HG03378 (cell line): ENCODE measurements at regions not wholly inside any gene's neighbourhood (a gene's known extent, or its start where the extent isn't known, plus 50 kb on each side); places are given as distances from the start of the nearest gene placed in this dataset.

Source experiments
- ATAC-seq: cut with Tn5 transposase; IDR thresholded peaks from one replicate; pipeline ENCODE4 v1.9.1; 2021; ENCODE audit warnings: mild to moderate bottlenecking, moderate library complexity; ENCODE audit not compliant: unreplicated experiment

DNA sequence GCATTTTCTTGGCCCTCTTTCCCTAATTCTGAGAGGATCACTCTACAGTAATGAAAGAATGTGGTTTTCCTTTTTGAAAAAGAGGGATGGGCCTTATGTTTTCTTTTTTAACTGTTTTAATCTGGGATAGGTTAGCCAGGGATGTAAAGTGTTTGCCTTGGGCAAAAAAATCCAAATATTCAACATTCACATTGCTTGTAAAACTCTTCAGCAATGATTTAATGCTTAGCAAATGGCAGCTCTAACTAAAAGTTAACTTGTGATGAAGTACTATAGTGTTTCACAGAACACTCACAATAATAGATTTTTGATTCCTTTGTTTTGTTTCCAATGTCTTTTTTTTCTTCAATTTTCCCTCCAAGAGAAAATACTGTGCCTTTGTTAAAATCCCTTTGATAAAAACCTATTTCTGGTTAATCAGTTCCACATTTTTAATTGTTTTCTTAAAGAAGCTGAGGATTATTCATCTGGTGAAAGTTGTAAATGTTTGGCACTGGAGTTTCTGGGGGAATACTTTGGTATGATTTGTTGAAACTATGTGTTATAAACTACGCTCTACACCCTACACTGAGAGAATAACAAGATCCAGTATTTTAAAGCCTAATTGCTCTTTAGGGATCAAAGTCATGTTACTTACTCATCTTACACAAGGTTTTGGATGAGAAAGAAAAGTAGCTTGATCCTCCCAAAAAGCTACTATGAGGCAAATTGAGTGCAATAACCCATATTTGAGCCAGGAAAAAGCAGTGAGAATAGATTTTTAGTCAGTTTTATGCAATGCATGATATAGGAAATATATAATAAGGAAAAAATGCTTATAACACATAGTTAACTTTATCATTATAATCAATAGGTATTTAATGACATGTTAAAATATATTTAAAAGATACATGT lies 335.8 kb downstream of the EPHA7 start:
- no peak for ATAC-seq

DNA sequence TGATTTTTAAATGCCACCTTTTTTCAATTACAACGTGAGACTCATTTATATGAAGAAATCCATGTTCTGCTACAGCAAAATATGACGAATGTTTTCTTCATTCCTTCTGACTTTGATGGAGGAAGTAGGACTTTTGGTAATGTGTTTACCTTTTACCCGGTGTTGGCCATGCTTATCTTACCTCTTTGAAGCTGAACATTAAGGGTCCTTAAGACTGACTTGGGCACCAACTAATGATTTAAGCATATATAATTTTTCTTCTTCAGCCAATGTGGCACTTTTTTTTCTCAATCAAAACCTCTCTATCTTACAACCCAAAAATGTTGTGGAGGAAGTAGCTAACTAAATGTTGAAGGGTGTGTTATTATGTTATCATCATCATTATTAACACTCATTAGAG lies 337.5 kb downstream of the EPHA7 start:
- ATAC-seq = no peak

DNA sequence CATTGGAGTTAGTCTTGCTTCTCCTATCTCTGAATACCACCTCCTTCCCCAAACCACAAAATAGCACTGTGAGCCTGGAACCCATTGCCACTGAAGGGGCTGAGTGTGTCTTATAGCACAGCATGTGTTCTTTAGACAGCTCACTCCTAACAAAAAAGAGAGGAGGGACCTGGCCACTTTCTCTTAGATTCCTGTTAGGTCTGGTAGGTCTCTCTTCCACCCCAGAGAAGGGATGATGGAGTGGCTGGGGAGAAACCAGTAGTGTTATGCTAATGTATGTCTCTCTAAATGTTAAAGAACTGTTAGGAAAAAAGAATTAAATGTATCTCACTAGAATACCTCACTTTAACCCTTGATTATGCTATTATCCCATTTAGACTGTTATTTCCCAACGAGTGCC lies 340.3 kb downstream of the EPHA7 start:
- no peak for ATAC-seq

DNA sequence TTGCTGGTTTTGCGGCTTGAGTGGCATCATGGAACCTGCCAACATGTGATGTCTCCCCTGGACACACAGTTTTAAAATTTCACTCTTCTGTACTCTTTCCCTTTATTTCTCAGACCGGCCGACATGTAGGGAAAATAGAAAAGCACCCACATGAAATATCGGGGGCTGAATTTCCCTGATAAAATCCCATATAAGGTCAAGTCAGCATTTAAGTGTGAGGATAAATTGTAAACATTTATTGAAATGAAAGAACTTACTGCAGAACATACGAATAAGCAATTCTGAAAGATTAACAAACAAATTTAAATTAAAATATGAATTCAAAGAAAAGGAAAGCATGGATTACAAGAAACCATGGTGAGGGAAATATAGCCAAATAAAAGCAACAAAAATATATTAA lies 345.5 kb downstream of the EPHA7 start:
- no peak for ATAC-seq

DNA sequence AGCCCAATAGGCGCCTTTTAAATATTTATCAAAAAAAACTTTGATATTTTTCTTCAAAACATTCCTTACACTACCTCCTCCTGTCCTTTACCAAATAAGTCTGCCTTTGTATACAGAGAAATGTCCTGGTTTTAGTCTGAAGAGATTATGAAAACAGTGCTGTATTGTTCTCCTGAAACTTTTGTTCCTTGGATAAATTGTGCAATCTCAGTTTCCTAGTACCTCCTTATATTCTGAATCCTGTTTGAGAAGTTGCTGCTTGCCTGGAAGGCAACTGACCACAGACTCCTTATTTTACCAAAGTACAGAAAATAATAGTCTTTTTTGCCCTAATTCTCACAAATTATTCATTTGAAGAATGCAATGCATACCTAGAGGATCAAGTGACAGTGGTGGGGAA lies 349.5 kb downstream of the EPHA7 start:
- ATAC-seq = no peak

DNA sequence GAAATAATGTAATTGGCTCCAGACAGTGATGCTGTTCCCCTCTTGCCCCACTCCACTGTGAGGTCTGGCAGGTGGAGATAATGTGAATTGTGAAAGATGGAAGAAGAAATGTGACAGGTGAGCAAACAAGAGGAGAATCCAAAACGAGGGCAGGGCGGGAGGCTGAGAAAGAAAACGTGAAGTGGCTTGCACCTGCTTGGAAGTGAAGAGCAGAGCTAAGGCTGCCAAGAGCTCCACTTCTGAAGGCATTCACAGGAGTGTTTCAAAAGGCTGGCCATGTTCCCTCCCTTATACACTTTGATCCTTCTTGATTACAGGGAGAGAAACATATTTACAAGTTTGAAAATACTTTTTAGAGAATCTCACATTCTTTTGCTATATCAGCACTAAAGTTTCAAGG lies 359.4 kb downstream of the EPHA7 start:
- ATAC-seq = no peak

DNA sequence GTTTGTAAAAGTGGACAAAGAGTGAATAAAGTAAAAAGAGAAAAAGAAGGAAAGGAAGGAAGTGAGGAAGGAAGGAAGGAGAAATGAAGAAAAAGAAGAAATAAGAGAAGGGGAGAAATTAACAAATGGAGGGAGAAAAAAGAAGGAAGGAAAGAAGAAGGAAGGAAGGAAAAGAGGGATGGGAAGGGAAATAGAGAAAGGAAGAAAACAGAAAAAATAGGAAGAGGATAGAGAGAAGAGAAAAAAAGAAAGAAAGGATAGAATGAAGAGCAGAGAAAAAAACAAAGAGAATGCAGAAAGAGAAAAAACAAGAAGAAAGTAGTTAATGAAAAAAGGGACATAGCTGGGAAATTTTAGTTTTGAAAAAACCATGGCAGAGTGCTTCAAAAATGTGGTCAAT lies 361.8 kb downstream of the EPHA7 start:
- no peak for ATAC-seq

DNA sequence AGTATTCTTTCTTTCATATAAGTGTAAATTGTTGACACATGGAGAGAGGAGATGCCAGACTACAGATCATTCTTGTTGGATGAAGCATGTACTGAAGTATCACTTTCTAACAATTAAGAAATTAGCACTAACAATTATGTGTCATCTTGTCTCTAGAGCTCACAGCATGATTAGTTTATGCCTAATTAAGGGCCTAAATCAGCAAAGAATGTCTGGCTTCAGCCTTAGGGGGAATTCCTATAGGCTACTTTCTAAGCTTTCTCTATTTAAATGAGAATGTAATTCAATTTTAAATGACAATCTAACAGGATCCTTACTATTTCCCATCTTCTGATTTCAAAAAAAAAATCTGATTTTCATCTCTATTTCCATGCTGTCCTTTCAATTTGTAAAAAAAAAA lies 371.0 kb downstream of the EPHA7 start:
- no peak for ATAC-seq

DNA sequence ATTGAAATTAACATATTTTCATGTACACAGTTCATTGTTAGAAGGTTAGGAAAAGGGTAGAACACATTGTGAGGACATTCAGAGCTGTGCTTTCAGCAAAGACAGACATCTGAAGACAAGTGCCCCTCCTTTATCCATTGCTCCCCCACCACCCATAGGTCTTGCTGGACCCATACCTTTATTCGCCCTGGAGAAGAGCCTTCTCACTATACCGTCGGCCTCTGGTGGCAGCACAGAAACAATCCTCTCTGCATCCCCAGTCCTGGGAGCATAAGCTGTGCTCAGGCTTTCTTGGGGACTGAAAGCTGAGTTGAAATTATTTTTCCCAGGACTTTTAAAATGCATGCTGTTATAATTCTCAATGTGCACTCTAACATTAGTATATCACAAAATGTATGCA lies 372.3 kb downstream of the EPHA7 start:
- no peak for ATAC-seq

DNA sequence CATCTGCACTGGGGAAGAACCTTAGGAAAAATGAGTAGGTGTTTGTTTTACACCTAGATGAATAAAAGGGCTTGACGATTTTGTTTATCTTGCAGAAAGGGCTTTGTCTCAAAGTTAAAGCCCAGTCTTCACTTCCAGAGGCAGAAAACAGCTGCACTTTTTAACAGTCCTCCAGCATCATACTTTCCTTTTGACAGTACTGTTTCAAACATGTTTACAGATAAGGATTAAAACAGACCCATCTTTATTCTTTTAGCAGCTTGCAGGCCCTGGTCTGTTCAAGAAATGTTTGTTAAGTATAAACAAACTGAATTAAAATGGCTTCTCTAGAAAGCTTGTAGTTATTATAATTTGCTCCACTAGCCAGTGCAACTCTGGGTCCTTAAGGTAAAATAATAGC lies 374.2 kb downstream of the EPHA7 start:
- ATAC-seq = no peak

DNA sequence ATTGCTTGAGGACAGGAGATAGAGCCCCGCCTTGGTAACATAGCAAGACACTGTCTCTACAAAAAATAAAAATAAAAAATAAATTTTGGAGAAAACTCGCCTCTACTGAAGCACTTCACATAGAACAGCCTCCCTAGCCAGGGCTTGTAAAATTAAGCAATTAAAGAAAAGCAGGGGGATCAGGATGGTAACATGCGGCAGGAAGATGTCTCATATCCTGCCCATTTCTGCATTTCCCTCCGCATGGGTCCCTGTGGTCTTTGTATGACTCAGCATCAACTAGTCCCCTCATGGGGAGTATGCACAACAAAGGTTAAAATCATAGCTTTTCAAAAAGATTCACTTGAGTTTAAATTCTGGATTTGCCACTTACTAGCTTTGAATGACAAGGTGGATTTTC lies 379.0 kb downstream of the EPHA7 start:
- ATAC-seq = no peak

DNA sequence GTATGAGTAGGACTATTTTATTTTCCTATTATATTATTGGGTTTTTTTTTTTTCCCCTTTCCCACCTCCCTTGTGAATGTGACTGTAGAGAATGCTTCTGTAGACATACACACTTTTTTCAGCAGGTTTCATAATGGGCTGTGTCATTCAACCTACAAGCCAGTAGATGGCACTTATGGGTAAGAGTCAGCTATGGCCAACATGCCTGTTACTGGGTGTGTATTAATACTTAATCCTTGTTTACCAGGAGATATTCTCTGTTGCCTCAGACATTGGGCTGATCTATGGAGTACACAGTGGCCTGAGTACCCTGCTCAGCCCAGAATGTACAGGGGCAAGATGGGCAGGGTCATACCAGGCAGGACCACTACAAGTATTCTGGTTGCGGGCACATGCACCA lies 382.5 kb downstream of the EPHA7 start:
- no peak for ATAC-seq

DNA sequence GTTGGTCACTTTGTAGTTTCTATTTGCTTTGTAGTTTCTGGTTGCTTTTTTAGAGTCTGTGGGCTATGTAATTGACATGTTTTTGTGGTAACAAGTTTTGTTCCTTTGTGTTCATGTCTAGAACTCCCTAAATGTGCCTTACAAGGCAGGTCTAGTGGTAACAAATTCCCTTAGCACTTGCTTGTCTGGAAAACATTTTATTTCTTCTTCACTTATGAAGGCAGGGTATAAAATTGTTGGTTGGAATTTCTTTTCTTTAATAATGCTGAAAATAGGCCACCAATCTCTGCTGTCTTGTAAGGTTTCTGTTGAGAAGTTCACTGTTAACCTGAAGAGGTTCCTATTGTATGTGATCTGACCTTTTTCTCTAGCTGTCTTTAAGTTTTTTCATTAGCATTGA lies 383.6 kb downstream of the EPHA7 start:
- no peak for ATAC-seq

DNA sequence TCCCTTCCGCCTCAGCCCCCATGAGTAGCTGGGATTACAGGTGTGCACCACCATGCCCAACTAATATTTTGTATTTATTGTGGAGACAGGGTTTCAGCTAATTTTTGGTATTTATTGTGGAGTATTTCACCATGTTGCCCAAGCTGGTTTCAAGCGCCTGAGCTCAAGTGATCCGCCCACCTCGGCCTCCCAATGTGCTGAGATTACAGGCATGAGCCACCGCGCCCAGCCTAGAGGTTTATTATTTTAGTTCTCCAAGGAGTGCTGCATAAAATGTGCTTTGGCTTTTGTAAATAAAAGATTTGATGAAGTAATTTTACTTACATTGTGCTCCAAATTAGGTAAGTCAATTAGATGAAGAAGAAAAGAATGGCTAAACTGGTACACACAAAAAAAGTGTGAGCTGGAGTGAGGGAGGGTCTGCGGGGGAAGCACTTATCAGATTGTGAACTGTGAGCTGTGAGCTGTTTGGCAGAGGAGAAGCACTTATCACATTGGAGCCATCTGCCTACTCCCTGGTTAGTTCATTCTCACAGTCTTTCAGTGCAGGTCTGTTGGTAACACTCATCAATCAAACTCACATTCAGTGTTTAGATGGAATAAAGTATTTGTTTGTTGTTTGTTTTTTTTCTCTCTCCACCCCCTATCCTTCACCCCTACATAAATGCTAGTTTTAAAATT lies 398.0 kb downstream of the EPHA7 start:
- no peak for ATAC-seq

DNA sequence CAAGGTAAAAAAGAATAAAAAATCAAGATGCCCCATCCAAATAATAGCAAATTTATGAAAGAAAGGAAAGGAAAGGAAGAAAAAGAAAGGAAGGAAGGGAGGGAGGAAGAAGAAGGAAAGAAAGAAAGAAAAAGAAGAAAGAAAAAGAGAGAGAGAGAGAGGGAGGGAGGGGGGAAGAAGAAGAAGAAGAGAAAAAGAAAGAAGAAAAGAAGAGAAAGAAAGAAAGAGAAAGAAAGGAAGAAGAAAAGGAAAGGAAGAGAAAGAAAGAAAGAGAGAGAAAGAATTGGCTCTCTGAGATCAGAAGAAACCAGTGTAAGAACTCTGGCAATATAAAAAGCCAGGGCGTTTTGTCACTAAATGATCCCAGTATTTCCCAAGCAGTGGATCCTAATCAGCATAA lies 401.7 kb downstream of the EPHA7 start:
- ATAC-seq = no peak

DNA sequence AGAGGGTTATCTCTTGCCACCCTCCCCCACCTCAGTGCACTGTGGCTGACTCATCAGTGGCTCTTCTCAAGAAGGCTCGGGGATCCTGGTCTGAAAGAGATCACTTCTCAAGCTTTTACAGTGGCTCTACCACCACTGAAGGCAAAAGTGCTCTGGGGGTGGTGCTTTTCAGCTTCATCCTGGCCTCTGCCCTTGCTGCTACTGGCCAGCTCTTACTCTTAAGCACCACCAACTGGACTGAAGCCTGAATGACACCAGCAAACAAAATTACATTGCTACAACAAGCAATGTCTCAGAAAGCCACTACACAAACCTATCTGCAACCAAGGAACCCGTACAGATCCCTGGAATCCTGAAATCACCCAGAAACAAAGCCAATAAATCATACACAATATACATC lies 402.1 kb downstream of the EPHA7 start:
- ATAC-seq = no peak

DNA sequence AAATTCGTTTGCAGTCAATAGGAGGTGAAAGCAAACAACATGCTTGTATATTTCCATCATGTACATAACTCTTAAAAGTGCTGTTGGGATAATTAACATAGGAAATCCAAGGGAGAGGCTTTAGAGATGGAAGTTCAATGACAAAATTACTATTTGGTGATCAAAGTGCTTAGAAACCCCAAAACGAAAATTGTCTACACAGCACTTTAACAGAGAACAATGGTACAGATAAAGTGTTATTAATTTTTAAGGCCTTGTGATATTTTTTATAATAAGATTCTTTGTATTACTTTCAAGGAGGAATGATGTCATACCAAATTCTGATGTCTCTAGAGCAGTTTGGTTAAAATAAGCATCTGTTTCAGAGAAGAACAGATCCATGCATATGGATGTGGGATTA lies 406.3 kb downstream of the EPHA7 start:
- ATAC-seq = no peak

DNA sequence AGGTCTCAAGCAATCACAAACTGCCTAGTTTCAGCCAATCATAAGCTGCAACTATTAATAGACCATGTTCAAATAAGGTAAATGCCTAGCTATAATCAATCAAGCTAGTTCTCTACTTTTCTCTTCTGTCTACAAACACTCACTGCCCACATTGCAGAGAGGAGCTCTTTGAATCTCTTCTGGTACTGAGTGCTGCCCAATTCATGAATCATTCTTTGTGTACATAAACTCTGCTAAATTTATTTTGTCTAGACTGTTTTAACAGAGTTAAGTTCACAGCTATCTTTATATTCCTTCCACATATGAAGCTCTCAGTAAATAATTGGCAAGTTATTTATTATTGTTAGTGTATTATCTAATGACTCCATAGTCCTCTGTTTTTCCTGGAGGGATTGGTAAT lies 411.0 kb downstream of the EPHA7 start:
- ATAC-seq = no peak

DNA sequence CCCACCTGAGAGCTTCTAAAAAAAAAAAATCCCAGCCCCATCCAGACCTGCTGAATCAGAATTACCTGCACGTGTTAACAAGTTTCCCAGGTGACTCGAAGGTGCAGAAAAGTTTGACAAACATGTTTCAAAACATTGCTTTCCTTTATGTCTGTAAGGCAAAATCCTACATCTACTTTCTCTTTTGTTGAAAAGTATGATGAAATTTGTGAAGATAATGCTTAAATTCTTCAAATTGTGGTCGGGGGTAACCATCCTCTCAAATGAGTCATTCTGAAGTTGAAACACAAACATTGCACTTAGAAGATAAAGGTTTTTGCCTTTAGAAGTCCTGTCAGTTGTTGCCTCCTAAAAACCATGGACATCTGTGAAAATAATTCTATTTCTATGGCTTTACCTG lies 429.7 kb downstream of the EPHA7 start:
- ATAC-seq = no peak

DNA sequence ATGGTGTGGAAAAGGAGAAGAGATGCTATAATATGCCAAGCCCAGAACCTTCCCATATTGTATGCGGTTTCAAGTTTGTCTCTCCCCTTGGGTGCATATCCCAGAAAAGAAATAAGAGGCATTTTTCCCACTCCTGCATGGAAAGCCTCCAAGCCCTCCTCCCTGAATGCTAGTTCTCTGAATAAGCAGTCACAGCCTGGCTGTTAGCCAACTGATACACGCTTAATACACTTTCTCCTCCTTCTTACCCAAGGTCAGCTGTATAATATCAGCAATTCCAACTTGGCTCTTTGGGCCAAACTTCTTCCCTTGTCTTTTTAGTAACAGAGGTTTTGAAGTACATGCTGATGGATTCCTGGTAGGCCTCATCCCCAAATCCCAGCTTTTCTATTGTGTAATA lies 440.1 kb downstream of the EPHA7 start:
- no peak for ATAC-seq

DNA sequence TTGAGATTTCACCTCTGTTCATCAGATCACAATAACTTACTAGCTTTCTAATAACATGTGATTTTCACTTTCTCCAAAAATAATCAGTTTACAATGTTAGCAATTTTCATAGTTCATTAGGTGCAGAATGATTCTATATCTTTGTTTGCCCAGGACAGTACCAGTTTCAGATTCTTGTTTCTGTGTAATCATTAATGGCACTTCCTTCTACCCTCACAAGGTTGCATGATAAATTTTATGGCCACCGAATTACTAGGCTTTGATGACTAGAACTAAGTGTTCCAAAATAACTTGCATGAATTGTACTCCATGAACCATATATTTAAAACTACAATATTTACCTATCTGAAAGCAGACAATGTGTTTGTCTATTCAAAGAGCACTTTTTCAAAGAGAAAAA lies 442.3 kb downstream of the EPHA7 start:
- no peak for ATAC-seq

DNA sequence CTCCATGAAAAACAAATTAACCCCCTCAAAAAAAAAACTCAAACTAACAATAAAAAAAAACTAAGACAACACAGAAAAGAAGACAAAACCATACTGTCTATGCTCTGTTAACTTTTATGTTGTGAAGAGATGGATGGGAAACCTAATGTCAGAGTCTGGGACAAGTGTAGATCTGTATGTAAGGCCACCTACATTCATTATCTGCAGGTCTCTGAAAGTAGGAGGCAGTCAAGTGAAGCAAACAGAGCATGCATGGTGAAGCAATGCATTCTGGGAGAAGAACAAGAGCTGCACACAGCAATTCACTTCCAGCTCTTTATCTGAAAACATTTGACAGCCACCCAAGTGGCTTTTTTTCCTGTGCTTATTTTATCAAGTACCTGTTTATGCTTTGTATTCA lies 452.0 kb downstream of the EPHA7 start:
- ATAC-seq = no peak

DNA sequence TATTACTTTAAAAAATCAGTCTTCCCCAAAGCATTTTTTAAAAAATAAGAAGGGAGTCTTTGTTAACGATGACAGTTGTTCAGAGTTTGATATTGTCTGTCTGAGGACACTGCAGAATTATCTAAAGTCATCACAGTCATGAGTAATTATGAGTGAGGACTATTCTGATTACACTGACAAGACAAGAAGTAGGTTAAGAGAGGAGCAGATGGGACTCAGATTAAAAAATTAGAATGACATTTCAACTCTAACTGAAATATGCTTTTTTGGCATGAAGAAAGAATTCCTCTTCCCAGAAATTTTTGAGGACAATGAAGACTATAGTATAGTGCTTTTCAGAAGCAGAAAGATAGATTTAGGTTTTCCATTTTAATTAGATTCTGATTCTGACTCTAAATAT lies 456.5 kb downstream of the EPHA7 start:
- ATAC-seq = no peak
